Stimulated activated CD8-positive, alpha-beta memory T cell treated with anti-CD3 and anti-CD28 coated beads, Interleukin-15, amount 100 ng/mL, for 48 hours (primary cell): ENCODE measurements at regions not wholly inside any gene's neighbourhood (a gene's known extent, or its start where the extent isn't known, plus 50 kb on each side); places are given as distances from the start of the nearest gene placed in this dataset.
"Not testable (repeated sequence)": the region's sequence is repeated elsewhere in the genome, so short reads cannot be mapped to it uniquely, and the experiment has no call there.

Source experiments
- DNase-seq, 2 donors: peaks; one replicate each; pipeline ENCODE4 v3.0.0-alpha.2; 2020; ENCODE audit warnings: low read depth in 2 of 2

- DNase-seq: no peak
These were observed 557.8 kb upstream of the GCFC2 start for GRCh38 chr2:76268484-76268883.

GRCh38 chr2:76257802-76258201 is 547.1 kb upstream of the GCFC2 start:
- DNase-seq: no peak

DNA sequence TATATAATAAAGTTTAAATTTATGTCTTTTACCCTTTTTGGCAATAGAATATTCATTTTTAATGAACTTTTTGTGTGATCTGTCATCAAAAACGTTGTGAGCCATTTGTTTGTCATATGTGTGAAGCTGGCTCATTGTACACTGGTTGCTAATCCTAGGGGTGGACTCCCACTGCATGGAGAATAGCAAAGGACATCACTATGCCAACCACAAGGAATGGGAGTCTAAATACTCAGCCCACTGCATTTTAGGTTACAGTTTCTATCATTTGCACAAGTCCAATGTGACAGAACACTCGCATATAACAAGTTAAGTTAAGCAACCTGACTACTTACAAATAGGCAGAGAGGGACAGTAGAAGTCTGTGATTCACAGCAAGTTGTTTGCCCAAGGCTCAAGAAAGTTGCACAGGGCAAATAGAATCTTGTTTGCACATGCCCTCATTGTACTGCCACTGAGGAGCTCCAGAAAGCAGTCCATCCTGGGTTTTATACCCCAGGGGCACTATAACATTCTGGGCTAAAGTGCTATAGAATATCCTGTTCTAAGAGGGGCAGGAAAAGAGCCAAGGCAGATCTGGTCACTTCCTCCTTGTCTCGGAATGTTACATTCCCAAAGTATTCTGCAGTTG is 545.9 kb upstream of the GCFC2 start:
- DNase-seq: no peak

- no peak for DNase-seq
These were observed 542.0 kb upstream of the GCFC2 start for GRCh38 chr2:76252704-76253103.

- DNase-seq: no peak
These were observed 540.6 kb upstream of the GCFC2 start for GRCh38 chr2:76251342-76251741.

- no peak for DNase-seq
These were observed 536.3 kb upstream of the GCFC2 start for GRCh38 chr2:76247006-76247405.

DNA sequence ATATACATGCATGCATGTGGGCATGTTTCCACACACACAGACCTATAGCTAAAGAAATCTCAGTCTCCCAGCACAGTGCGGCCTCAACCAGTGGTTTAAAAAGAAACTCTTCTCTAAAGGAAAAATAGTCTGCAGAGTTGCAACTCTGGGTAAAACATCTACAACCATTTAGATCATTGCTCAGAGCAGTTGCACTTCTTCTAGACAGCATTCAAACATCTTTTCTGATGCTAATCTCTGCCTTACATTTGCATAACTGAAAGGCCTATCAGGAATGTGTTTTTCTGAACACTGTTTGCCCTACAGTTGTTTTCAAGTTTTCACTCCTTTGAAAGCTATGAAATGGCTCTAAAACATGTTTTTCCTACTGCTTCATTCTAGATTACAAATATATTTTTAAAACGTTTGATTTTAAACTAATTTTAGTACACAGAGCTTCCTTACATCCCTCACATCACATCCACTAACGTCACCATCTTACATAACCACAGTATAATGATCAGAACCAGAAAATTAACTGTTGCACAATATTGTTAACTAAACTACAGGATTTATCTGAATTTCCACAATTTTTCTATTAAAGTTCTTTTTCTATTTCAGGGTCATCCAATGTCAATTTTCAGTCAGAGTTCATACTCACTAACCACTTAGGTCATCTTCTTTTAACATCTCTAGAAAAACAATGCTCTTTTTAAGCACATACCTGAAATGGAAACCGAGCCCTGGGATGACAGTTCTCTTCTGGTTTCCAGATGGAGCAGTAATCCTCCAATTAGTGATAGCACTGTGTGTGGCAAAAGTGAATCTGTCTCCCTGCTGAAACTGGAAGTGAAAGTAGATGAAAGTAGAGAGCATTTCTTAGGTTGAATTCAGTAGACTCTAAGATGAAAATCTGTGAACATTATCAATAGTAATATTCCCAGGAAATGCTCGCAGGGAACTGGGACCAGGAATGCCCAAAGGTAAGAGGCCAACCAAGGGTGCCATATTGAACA is 501.6 kb upstream of the GCFC2 start:
- no peak for DNase-seq

GRCh38 chr2:76210551-76210950 is 499.8 kb upstream of the GCFC2 start:
- DNase-seq: no peak

- no peak for DNase-seq
These were observed 493.3 kb upstream of the GCFC2 start for GRCh38 chr2:76204048-76204447.

GRCh38 chr2:76202866-76203265 is 492.2 kb upstream of the GCFC2 start:
- no peak for DNase-seq

- peak in 1 of 2 donors; percentile 1 for DNase-seq
These were observed 487.2 kb upstream of the GCFC2 start for GRCh38 chr2:76197842-76198448.

GRCh38 chr2:76197428-76197827 is 486.7 kb upstream of the GCFC2 start:
- DNase-seq: no peak

- no peak for DNase-seq
These were observed 483.5 kb upstream of the GCFC2 start for GRCh38 chr2:76194031-76194775.

DNA sequence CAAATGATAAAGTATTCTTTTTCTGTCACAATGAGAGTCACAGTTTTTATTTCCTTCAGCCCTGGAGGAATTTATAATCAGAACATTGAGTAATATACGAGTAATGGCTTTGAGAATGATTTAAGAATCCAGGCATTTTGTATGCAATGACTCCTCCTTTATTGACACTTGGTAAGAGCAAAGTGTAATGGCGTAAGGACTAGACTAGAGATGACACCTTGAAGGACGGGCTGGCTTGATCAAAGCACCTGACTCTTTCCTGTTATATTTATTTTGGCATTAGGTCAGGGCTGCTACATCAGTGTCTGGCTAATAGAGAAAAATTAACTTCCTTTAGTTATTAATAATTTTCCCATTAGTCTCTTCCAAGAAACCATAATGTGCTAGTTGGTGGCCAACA is 482.4 kb upstream of the GCFC2 start:
- no peak for DNase-seq

DNA sequence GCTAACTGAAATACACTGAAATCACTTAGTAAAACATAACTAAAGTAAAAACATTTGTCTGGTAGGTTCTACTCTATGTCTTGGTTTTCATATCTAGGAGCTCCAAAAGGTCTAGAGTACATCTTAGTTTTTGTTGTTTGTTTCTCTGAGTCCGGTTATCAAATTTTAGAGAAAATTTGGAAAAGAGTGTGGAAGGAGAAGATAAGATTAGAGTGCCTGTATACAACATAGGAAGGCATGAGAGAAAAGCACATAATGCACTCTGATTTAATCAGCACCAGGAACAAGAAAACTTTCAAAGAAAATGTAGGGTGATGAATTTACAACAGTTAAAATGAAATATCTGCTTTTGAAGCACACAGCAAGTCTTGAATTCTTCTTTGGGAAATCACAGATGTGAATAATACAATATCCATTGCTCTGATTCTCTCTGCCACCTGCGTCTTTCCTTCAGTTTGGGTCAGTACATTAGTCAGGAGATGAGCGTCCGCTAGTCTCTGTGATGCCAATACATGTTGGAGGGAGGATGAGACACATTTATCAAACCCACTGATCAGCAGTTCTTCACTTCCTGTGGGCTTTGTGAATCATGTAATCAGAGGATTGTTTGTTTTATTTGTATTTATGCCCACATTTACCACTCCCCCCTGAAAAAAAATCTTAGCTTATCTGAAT is 477.8 kb upstream of the GCFC2 start:
- DNase-seq: no peak

GRCh38 chr2:76187415-76187814 is 476.7 kb upstream of the GCFC2 start:
- no peak for DNase-seq

DNA sequence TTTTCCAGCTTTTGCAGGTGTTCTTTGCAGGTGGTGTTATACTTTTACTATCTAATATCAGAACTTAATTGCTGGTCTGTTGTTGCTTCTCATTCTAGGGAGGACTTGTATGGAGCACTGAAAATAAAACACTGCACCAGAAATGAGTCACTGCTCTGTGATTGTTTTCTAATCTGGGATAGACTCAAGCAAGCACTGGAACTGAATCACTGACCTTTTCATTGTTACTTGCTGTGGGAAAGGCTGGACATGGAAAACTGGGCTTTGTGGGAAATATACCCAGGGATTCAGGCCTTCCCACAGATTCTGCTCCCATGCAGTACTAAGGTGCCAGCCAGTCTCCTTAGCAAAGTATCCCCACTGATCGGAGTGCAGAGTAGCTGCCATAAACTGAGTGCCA is 470.0 kb upstream of the GCFC2 start:
- DNase-seq: no peak

GRCh38 chr2:76178610-76179009 is 467.9 kb upstream of the GCFC2 start:
- DNase-seq: no peak

DNA sequence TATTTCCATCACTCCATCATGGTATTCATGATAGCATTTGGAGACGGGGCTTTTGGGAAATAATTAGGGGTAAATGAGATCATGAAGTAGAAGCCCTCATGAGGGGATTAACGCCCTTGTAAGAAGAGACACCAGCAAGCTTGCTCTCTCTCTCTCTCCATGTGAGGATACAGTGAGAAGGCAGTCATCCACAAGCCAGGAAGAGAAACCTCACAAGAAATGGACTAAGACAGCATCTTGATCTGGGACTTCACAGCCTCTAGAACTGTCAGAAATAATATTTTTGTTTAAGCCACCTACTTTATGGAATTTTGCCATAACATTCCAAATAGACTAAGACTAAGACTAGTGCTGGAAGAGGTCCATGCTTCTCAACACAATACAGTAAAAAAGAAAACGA is 464.6 kb upstream of the GCFC2 start:
- no peak for DNase-seq

DNA sequence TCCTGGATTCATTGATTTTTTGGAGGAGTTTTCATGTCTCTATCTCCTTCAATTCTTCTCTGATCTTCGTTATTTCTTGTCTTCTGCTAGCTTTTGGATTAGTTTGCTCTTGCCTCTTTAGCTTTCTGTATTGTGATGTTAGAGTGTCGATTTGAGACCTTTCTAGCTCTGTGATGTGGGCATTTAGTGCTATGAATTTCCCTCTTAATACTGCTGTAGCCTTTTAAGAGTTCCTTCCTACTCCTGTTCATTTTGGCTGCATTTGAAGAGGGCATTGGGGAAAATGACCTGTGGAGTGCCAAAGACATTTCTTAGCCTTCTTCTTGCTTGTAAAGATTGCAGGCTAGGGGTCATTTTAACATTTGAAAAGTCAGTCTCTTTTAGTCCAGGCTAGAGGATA is 463.8 kb upstream of the GCFC2 start:
- no peak for DNase-seq

GRCh38 chr2:76173206-76173605 is 462.5 kb upstream of the GCFC2 start:
- DNase-seq: not testable (repeated sequence)
